CD8-positive, alpha-beta memory T cell (primary cell): ENCODE measurements at regions not wholly inside any gene's neighbourhood (a gene's known extent, or its start where the extent isn't known, plus 50 kb on each side); places are given as distances from the start of the nearest gene placed in this dataset.

Source experiments
- CTCF ChIA-PET: fragments of 350-600 bp; sonication (Branson Sonifier 250); formaldehyde crosslinking; loops from one replicate; lab custom pipeline; 2021; ENCODE audit warnings: antibody characterized with exemption; lab: Charles Lee
- POLR2A ChIA-PET: fragments of 350-600 bp; sonication (Branson Sonifier 250); formaldehyde crosslinking; loops from one replicate; lab custom pipeline; 2021; ENCODE audit warnings: antibody characterized with exemption; lab: Charles Lee
- DNase-seq, 5 donors: peaks; one replicate each; pipeline versions ENCODE4 v3.0.0 to v3.0.0-alpha.2; 2020 to 2022; ENCODE audit warnings: mixed read lengths in 1 of 5
- H3K27ac ChIP-seq: one replicate; pipeline ENCODE4 v1.7.0; 2013; ENCODE audit warnings: low read depth, mild to moderate bottlenecking, low read length, moderate library complexity
- H3K27me3 ChIP-seq: 2 replicates; pipeline ENCODE4 v1.7.0; 2013; ENCODE audit warnings: low read length, mild to moderate bottlenecking; ENCODE audit not compliant: insufficient read depth, poor library complexity, severe bottlenecking
- H3K36me3 ChIP-seq: 2 replicates; pipeline ENCODE4 v1.7.0; 2013; ENCODE audit warnings: mild to moderate bottlenecking, low read length, moderate library complexity; ENCODE audit not compliant: insufficient read depth
- H3K4me1 ChIP-seq: 2 replicates; pipeline ENCODE4 v1.7.0; 2013; ENCODE audit warnings: mild to moderate bottlenecking, low read length, moderate library complexity; ENCODE audit not compliant: insufficient read depth
- H3K4me3 ChIP-seq: 2 replicates; pipeline ENCODE4 v1.7.0; 2013; ENCODE audit warnings: mild to moderate bottlenecking, low read length
- H3K9me3 ChIP-seq: 2 replicates; pipeline ENCODE4 v1.7.0; 2013; ENCODE audit warnings: mild to moderate bottlenecking, low read length
- H3K27ac Mint-ChIP-seq, 8 donors: one replicate each; pipeline ENCODE4 v1.8.0; 2020 to 2021; ENCODE audit warnings: mixed read lengths in 8 of 8, mild to moderate bottlenecking in 6 of 8, inconsistent platforms in 3 of 8, moderate library complexity in 3 of 8
- H3K27me3 Mint-ChIP-seq, 2 donors: one replicate each; pipeline ENCODE4 v1.8.0; 2020 to 2021; ENCODE audit warnings: mixed read lengths in 2 of 2, mild to moderate bottlenecking in 1 of 2, moderate library complexity in 1 of 2
- H3K36me3 Mint-ChIP-seq, 3 donors: one replicate each; pipeline ENCODE4 v1.8.0; 2020 to 2021; ENCODE audit warnings: mixed read lengths in 3 of 3, inconsistent platforms in 1 of 3, mild to moderate bottlenecking in 1 of 3
- H3K4me1 Mint-ChIP-seq, 3 donors: one replicate each; pipeline ENCODE4 v1.8.0; 2020 to 2021; ENCODE audit warnings: mixed read lengths in 3 of 3, inconsistent platforms in 1 of 3, mild to moderate bottlenecking in 1 of 3
- H3K4me3 Mint-ChIP-seq, 7 donors: one replicate each; pipeline ENCODE4 v1.8.0; 2020 to 2021; ENCODE audit warnings: mixed read lengths in 7 of 7, mild to moderate bottlenecking in 6 of 7, moderate library complexity in 4 of 7, inconsistent platforms in 2 of 7
- H3K9me3 Mint-ChIP-seq, 5 donors: one replicate each; pipeline ENCODE4 v1.8.0; 2020 to 2022; ENCODE audit warnings: mixed read lengths in 5 of 5, mild to moderate bottlenecking in 3 of 5, moderate library complexity in 2 of 5, inconsistent platforms in 1 of 5

GRCh38 chr2:238633426-238634328 is 206.9 kb downstream of the ASB1 start:
- H3K9me3 Mint-ChIP-seq, result no peaks in the 10 kb centered on the region

GRCh38 chr2:238634701-238635357 is 208.1 kb downstream of the ASB1 start:
- no peaks in the 10 kb centered on the region for H3K36me3 Mint-ChIP-seq
- ChIA-PET CTCF (no interaction called here), POLR2A (no interaction called here)
- Histone ChIP-seq H3K27ac (no peak overlapping the region), H3K36me3 (no peaks in the 10 kb centered on the region), H3K4me1 (no peaks in the 10 kb centered on the region), H3K4me3 (no peak overlapping the region), H3K9me3 (no peaks in the 10 kb centered on the region), H3K27me3 (no peaks in the 10 kb centered on the region)
- H3K9me3 Mint-ChIP-seq, result no peaks in the 10 kb centered on the region
- no peaks in the 10 kb centered on the region for H3K4me1 Mint-ChIP-seq
- no peak overlapping the region for H3K4me3 Mint-ChIP-seq
- no peak overlapping the region for H3K27ac Mint-ChIP-seq
- peaks cover 5 to 20% of the 10 kb centered on the region in 2 donors for H3K27me3 Mint-ChIP-seq
- DNase-seq, result no peak

More at GRCh38 chr2:238633426-238634328, 206.9 kb downstream of the ASB1 start:
- Histone ChIP-seq H3K36me3 (no peaks in the 10 kb centered on the region), H3K27ac (no peak overlapping the region), H3K4me1 (no peaks in the 10 kb centered on the region), H3K9me3 (no peaks in the 10 kb centered on the region), H3K4me3 (no peak overlapping the region), H3K27me3 (no peaks in the 10 kb centered on the region)
- POLR2A ChIA-PET, result no interaction called here
- H3K27me3 Mint-ChIP-seq, result peaks cover 5 to 24% of the 10 kb centered on the region in 2 donors
- H3K4me1 Mint-ChIP-seq, result no peaks in the 10 kb centered on the region
- CTCF ChIA-PET, result no interaction called here
- no peak overlapping the region for H3K4me3 Mint-ChIP-seq
- no peak overlapping the region for H3K27ac Mint-ChIP-seq
- no peaks in the 10 kb centered on the region for H3K36me3 Mint-ChIP-seq
- no peak for DNase-seq

DNA sequence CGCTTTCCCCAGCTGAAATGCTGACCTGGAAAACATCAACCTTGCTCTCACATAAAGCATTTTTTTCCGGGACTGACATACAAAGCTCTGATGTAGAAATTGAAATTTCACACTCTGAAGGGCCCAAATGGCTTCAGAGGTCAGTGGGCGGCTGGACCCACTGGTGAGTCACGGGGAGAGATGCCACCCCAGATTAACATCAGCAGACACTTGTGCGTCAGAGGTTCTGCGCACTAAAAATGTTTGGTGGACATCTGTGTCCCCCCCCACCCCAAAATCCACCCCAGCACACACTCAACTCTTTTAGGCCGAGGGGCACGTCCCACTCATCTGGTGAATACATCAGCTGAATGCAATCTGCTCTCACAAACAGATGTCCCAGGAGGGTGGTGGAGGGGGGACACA is 208.9 kb downstream of the ASB1 start:
- Histone ChIP-seq H3K9me3 (no peaks in the 10 kb centered on the region), H3K27ac (no peak overlapping the region), H3K4me1 (no peaks in the 10 kb centered on the region), H3K27me3 (no peaks in the 10 kb centered on the region), H3K4me3 (no peak overlapping the region), H3K36me3 (no peaks in the 10 kb centered on the region)
- CTCF ChIA-PET, result no interaction called here
- H3K27me3 Mint-ChIP-seq, result peaks cover 6 to 26% of the 10 kb centered on the region in 2 donors
- no peaks in the 10 kb centered on the region for H3K9me3 Mint-ChIP-seq
- POLR2A ChIA-PET, result no interaction called here
- H3K36me3 Mint-ChIP-seq, result no peaks in the 10 kb centered on the region
- no peak for DNase-seq
- H3K4me3 Mint-ChIP-seq, result no peak overlapping the region
- no peak overlapping the region for H3K27ac Mint-ChIP-seq
- no peaks in the 10 kb centered on the region for H3K4me1 Mint-ChIP-seq

- no peaks in the 10 kb centered on the region for H3K9me3 ChIP-seq
- no peak overlapping the region for H3K4me3 ChIP-seq
- Mint-ChIP-seq H3K27ac (no peak overlapping the region), H3K36me3 (no peaks in the 10 kb centered on the region), H3K9me3 (no peaks in the 10 kb centered on the region), H3K27me3 (peaks cover 6 to 29% of the 10 kb centered on the region in 2 donors), H3K4me3 (no peak overlapping the region), H3K4me1 (no peaks in the 10 kb centered on the region)
- no peaks in the 10 kb centered on the region for H3K4me1 ChIP-seq
- H3K36me3 ChIP-seq, result no peaks in the 10 kb centered on the region
- POLR2A ChIA-PET, result no interaction called here
- no peak for DNase-seq
- H3K27ac ChIP-seq, result no peak overlapping the region
- CTCF ChIA-PET, result no interaction called here
- no peaks in the 10 kb centered on the region for H3K27me3 ChIP-seq
Observed at GRCh38 chr2:238636269-238637073, 209.7 kb downstream of the ASB1 start.

DNA sequence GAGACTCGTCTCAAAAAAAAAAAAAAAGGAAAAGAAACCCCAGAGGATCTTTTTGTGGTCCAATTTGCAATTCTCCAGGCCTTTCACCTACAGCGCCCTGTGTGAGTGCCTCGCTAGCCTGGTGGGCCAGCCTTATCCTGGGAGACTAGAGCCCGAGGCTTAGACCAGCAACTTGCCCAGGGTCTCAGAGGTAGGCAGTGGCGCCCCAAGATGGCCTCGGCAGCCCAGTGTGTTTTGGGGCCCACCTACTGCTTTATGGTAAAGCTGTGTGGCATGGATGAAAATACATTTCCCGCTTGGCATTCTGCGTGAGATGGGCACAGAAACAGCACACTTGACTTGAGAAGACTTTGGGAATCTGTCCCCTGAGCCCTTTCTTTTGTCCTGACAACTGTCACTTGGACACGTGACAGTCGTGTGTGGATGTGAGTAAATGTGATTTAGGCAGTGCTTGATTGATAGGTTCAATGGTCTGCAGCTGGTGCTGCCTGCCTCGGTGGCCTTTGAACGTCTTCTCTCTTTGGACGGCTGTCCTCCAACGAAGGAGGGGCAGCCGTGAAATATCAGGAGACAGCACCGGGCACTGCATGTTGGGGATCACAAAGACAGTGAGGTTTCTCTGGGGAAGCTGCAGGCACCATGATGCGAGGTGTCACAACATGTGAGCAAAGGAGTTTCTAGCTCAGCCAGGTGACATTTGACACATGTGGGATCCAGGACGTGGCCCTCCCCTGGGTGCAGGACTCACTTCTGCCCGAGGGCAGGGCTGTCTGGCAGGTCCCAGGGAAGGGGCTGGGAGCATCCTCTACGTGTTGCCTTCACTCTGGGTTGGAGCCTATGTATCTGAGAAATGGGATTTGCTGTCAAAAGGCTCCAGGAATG is 209.5 kb upstream of the TWIST2 start:
- CTCF ChIA-PET, result no interaction called here
- no peak for DNase-seq
- POLR2A ChIA-PET, result no interaction called here
- Histone ChIP-seq H3K4me3 (no peak overlapping the region), H3K9me3 (no peaks in the 10 kb centered on the region), H3K36me3 (no peaks in the 10 kb centered on the region), H3K27ac (no peak overlapping the region), H3K27me3 (no peaks in the 10 kb centered on the region), H3K4me1 (no peaks in the 10 kb centered on the region)
- Mint-ChIP-seq H3K4me1 (no peaks in the 10 kb centered on the region), H3K9me3 (no peaks in the 10 kb centered on the region), H3K27ac (no peak overlapping the region), H3K27me3 (peaks cover 1 to 29% of the 10 kb centered on the region in 2 donors), H3K4me3 (no peak overlapping the region), H3K36me3 (no peaks in the 10 kb centered on the region)

DNA sequence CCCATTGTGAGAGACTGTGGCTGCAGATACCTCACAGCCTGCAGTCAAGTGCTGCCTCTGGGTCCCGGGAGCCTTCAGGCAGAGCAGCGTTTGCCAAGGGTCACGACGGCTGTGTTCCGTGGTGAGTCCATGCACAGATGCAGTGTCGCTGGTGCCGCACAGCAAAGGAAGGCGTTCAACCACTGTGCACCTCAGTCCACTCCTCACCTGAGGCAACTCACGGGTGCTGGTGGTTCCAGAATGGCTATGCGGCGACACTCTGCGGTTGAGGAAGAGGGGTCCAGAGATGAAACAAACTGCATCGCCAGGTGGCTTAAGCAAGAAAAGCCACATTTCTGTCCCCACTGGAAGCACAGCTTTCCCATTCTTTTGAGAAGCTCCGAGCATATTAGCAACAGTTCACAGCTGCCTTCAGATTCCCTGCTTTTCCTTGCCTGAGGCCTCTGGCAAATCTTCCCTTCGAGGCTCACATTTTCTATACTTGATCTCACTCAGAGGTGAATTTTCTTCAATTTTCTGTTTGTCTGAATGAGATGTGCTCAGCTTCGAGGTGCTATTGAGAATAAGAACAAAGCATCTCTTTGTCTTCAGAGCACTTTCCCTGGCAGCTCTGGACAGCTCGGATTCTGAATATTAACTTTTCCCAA is 208.8 kb upstream of the TWIST2 start:
- H3K36me3 Mint-ChIP-seq, result no peaks in the 10 kb centered on the region
- ChIA-PET POLR2A (no interaction called here), CTCF (no interaction called here)
- no peaks in the 10 kb centered on the region for H3K9me3 Mint-ChIP-seq
- H3K27ac Mint-ChIP-seq, result no peak overlapping the region
- no peaks in the 10 kb centered on the region for H3K4me1 Mint-ChIP-seq
- Histone ChIP-seq H3K4me1 (no peaks in the 10 kb centered on the region), H3K9me3 (no peaks in the 10 kb centered on the region), H3K36me3 (no peaks in the 10 kb centered on the region), H3K27ac (no peak overlapping the region), H3K4me3 (no peak overlapping the region), H3K27me3 (no peaks in the 10 kb centered on the region)
- no peak for DNase-seq
- no peak overlapping the region for H3K4me3 Mint-ChIP-seq
- peaks cover 3 to 26% of the 10 kb centered on the region in 2 donors for H3K27me3 Mint-ChIP-seq

- no peaks in the 10 kb centered on the region for H3K4me1 Mint-ChIP-seq
- POLR2A ChIA-PET, result no interaction called here
- Histone ChIP-seq H3K27ac (no peak overlapping the region), H3K4me3 (no peak overlapping the region), H3K27me3 (no peaks in the 10 kb centered on the region), H3K36me3 (no peaks in the 10 kb centered on the region), H3K9me3 (no peaks in the 10 kb centered on the region), H3K4me1 (no peaks in the 10 kb centered on the region)
- H3K36me3 Mint-ChIP-seq, result no peaks in the 10 kb centered on the region
- H3K27ac Mint-ChIP-seq, result no peak overlapping the region
- H3K9me3 Mint-ChIP-seq, result no peaks in the 10 kb centered on the region
- no peak overlapping the region for H3K4me3 Mint-ChIP-seq
- DNase-seq, result no peak
- peaks cover 5 to 21% of the 10 kb centered on the region in 2 donors for H3K27me3 Mint-ChIP-seq
- CTCF ChIA-PET, result no interaction called here
Observed at GRCh38 chr2:238640486-238640885, 207.4 kb upstream of the TWIST2 start.
